Embryonic facial prominence (tissue), 1 donor: ENCODE measurements at regions not wholly inside any gene's neighbourhood (a gene's known extent, or its start where the extent isn't known, plus 50 kb on each side); places are given as distances from the start of the nearest gene placed in this dataset.
"Not testable (repeated sequence)": the region's sequence is repeated elsewhere in the genome, so short reads cannot be mapped to it uniquely, and the experiment has no call there.

Experiments used
- DNase-seq: peaks from one replicate; pipeline ENCODE4 v3.0.0-alpha.2; 2016; ENCODE audit errors: extremely low spot score

GRCh38 chr9:108765265-108765664 lies 90.5 kb downstream of the ACTL7B start:
- no peak for DNase-seq

DNA sequence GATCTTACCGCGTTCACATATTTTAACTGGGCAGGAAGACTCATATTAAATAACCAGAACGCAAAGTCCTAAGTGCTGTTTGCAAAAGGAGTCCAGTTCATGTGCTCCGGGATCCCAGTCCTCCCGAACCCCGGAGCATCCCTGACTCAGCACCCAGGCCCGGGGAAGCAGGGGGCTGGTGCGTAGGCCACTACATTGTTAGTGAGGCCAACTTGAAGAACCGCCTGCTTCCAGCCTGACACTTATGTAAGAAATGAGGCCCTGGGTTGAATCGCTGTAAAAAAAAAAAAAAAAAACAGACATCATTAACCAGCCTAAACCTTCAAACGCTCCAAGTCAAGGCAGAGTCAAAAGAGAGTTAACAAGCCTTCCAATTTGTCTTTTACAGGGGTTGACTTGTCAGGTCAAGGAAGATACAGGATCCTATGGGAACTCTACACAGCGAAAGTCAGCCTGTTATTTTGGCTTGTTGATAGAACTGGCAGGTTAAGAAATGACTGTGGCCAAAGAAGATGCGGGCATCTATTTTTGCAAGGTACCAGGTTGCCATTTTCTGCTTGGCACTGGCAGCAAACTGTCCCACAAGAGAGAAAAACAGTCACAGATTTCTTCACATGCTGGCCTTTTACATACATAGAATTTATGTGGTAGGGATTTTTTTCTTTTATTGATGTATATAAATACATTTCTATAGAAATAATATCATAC lies 93.3 kb downstream of the ACTL7B start:
- DNase-seq = no peak

GRCh38 chr9:108761655-108762347 lies 94.0 kb downstream of the ACTL7B start:
- peak; percentile 66 for DNase-seq

DNA sequence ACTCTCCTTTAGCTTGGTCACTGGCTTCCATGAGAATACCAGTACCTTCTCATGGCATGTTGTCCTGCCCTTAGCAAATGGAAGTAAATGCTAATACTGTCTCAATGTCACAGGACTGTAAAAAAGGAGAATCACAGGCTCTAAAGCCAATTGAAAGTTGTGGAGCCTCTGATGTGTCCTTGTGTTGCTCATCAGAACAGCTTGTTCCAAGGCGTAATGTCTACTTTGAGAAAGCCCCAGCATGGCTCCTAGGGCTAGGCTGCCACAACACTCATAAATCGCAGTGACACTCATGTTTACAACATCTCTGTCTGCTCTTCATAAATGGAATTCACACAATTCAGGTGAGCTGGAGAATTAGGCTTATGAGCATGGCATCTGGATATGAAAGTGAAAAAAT lies 94.9 kb downstream of the ACTL7B start:
- DNase-seq = no peak

DNA sequence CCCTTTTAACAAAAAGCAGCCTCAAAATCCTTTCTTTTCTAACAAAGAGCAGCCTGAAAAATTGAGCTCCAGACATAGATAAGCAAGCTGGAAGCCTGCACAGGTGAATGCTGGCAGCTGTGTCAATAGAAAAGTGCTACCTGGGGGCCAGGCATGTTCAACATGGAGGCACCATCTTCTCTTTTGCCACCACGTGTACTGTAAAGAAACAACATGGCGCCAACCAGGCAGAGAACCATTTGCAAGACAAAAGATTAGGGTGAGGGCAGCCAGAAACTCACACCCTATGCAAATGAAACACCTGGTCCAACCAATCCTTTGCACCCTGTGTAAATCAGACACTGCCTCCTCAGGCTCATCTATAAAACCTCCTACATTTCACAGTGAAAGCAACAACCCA lies 96.0 kb downstream of the ACTL7B start:
- DNase-seq = no peak

DNA sequence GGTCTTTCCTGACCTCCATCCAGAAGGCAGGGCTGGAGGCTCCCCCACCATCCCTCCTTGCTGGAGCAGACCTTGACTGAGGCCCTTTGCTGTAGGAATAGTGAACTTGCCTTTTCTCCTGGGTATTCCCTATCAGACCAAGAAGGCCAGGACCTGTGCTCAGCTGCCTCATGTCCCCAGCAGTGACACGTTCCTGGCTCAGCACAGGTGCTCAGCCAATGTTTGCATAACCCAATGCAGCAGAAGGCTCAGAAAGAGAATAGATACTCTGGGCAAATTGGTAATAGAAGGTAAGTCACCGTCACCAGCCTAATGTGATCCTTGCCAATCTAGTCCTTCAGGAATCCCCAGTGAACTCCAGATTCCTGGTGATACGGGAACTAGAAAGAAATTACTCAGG lies 96.4 kb downstream of the ACTL7B start:
- DNase-seq = no peak

DNA sequence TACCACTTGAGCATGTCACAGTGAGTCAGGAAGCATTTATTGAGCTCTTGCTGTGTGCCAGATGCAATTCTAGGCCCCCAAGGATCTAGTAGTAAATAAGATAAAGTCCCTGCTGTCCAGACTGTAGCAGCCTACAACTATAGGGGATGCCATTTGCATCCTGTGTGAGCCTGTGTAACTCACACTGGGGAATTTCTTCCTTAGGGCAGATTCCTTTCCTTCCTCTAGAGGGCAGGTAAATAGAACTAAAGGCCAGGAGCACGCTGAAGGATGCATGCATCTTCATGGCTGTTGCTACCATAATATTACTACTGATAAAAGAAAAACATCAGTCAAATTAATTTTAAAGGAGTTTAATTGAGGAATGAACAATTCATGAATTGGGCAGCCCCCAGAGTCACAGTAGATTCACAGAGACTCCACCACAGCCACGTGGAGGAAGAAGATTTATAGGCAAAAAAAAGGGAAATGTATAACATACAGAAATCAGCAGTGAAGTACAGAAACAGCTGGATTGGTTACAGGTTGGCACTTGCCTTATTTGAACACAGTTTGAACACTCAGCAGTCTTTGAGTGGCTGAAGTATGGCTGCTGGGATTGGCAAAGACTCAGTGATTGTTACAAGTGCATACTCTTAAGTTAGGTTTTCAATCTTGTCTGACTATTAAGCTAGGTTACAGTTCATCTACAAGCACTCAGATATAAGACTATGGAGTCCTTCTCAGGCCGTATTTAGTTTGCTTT lies 98.9 kb downstream of the ACTL7B start:
- no peak for DNase-seq

- DNase-seq = no peak
These were observed 99.8 kb downstream of the ACTL7B start for GRCh38 chr9:108755979-108756378.

DNA sequence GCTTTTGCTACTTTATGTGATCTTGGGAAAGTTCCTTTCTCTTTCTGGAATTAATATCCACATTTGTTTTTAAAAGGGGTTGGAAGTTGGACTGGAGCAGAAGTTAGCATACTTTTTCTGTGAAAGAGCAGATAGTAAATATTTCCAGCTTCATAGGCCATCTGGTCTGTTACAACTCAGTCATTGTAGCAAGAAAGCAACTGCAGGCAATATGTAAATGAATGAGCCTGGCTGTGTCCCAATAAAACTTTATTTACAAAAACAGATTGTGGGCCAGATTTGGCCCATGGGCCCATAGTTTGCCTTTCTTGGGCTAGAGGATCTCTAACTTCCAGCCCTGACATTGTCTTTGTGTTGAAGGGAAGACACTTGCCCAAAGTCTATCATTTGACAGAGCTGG lies 104.4 kb downstream of the ACTL7B start:
- DNase-seq = no peak

- no peak for DNase-seq
These were observed 105.0 kb downstream of the ACTL7B start for GRCh38 chr9:108750661-108751215.

DNA sequence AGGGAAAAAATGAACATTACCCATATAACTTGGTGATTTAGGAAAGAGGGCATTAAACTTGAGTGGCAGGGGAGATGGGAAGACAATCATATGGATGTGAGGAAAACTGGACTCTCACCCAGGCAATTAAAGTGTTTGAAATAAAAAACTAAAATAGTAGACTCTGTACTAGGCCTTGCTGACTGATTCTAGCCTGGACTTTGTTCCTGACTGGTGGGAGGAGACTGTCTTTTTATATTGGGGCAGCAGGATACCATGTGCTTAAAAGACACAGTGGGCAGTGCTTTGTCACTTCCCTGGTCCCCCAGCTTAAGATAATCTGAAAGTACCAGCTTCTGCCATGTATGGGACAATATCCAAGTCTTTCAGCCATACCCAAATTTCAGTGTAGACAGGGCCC lies 107.0 kb downstream of the ACTL7B start:
- no peak for DNase-seq

GRCh38 chr9:108746864-108747263 lies 108.9 kb downstream of the ACTL7B start:
- DNase-seq = no peak

DNA sequence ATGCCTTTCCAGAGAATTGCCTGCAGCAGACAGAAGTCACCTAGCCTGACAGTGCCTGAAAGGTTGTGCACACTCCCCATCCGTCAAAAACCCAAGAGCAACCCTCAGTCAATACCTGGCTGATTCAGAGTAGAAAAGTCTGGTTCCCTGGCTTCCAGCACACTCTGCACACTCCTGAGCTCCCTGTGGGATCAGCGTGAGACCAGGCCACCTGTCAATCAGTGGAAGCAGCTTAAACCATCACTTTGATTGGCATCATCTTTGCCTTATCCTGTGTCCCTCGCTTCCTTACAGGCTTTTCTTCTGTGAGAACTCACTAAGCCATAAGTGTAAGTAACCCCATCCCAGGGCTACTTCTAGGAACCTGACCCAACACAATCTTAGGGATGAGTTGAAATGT lies 109.8 kb downstream of the ACTL7B start:
- no peak for DNase-seq

GRCh38 chr9:108744641-108745040 lies 111.1 kb downstream of the ACTL7B start:
- no peak for DNase-seq

DNA sequence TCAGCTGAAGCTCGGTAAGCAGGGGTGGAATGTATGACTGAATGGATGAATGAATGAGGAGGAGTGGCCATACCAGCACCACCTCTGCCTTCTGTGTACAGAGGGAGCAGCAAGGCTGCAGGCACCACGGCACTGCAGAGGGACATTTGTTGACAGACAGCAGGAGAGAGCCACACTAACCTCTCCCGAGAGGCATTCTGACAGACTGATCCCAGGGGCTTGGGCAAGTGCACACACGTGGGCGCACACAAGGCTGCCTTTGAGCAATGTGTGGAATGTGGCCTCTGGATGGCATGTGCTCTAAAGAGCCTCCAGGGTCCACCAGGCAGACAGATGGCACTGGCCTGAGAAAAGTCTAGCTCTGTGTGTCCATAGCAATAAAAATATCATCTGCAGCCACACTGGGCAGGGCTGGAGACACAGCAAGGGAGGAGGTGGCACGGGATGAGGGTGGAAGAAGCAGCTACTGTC lies 111.8 kb downstream of the ACTL7B start:
- no peak for DNase-seq

DNA sequence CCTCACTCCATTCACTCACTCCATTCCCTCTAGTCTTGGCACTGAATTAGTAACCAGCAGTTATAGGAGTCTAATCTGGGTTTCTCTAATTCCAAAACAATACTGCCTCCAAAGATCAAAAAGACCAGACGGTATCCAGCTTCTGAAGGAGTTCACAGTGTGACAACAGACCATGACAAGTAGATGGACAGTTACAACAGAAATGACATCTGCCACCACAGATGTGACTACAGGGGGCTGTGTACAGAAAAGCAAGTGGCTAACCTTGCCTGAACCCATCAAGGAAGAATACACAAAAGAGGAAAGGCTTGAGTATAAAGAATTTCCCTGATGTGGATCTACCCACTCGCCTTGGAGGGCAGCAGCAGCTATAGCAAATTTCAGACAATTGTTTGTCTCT lies 112.4 kb downstream of the ACTL7B start:
- DNase-seq = no peak

GRCh38 chr9:108742191-108742590 lies 113.6 kb downstream of the ACTL7B start:
- no peak for DNase-seq

DNA sequence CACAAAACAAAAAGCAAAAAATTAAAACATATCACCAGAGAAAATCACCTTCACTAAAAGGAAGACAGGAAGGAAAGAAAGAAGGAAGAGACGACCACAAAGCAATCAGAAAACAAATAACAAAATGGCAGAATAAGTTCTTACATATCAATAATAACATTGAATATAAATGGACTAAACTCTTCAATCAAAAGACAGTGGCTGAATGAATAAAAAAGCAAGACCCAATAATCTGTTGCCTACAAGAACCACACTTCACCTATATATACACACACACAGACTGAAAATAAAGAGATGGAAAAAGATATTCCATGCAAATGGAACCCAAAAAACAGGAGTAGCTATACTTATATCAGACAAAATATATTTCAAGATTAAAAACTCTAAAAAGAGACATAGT lies 124.5 kb downstream of the ACTL7B start:
- not testable (repeated sequence) for DNase-seq

- no peak for DNase-seq
These were observed 128.1 kb downstream of the ACTL7B start for GRCh38 chr9:108727580-108728111.

DNA sequence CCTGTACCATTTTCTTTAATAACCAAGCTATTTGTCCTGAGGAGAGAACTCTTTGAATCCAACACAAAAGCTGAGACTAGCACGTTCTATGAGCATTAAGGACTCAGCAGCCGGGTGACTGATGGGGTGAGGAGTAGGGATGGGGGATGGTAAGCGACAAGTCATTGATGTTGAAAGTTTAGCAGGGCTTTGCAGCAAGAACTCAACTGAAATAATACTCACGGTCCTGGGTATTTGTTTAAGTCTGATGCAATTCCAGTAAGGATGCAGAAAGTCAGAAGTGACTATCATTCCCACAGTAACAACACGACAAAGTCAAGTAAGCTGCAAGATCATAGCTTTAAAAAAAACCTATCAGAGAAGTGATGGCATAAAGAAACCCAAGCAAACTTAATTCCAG lies 131.1 kb downstream of the ACTL7B start:
- no peak for DNase-seq

DNA sequence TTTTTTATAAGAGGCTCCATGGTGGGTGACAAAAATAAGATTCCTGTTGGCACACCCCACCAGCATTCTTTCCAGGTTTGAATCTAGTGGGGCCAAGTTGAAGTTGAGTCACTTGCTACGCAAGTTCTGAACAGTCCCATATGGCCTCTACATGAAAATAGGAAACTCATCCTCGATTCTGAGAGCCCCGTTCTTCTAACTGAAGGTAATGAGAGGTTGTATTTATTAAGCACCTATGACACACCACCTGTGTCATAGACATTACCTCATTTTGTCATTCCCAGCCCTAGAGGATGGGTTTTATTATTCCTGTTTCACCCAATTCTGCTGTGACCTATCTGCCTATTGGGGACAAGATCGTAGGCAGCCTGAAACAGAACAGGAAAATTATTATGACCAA lies 131.7 kb downstream of the ACTL7B start:
- DNase-seq = no peak

DNA sequence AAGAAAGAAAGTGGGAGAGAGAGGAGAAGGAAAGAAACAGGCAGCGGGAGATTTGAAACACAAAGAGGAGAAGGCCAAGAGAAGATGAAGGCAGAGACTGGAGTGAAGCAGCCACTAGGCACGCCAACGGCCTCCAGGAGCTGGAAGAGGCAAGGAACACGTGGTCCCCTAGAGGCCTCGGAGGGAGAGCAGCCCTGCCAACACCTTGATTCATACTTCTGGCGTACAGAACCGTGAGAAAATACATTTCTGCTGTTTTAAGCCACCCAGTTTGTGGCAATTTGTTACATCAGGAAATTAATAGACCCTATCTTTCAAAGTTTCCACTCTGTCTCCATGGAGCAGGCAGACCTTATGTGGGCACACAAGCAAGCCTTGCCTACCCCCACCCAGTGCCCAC lies 133.4 kb downstream of the ACTL7B start:
- no peak for DNase-seq
